HTR-8/SVneo (cell line): ENCODE measurements at regions not wholly inside any gene's neighbourhood (a gene's known extent, or its start where the extent isn't known, plus 50 kb on each side); places are given as distances from the start of the nearest gene placed in this dataset.

Experiments used
- DNase-seq: peaks from one replicate; pipeline ENCODE4 v3.0.0; 2011; ENCODE audit warnings: low spot score, mixed read lengths; ENCODE audit not compliant: insufficient read length
- FAIRE-seq: peaks from 2 replicates; lab custom pipeline; 2011; peaks lifted over from hg19 to GRCh38; lab: Jason Lieb, UNC

- FAIRE-seq (peak; percentile 4), DNase-seq (no peak)
These were observed 64.1 kb upstream of the CARD18 start for GRCh38 chr11:105203569-105204240.

GRCh38 chr11:105202844-105203548, 63.4 kb upstream of the CARD18 start:
- DNase-seq: no peak
- no peak for FAIRE-seq

- DNase-seq (no peak), FAIRE-seq (no peak)
These were observed 62.9 kb upstream of the CARD18 start for GRCh38 chr11:105202422-105202821.

GRCh38 chr11:105201166-105201565, 61.6 kb upstream of the CARD18 start:
- FAIRE-seq (no peak), DNase-seq (no peak)

GRCh38 chr11:105197071-105197815, 57.7 kb upstream of the CARD18 start:
- no peak for FAIRE-seq
- no peak for DNase-seq

GRCh38 chr11:105193260-105193659, 53.7 kb upstream of the CARD18 start:
- no peak for FAIRE-seq

GRCh38 chr11:105192115-105192514, 52.5 kb upstream of the CARD18 start:
- FAIRE-seq (no peak), DNase-seq (no peak)

More at GRCh38 chr11:105193260-105193659, 53.7 kb upstream of the CARD18 start:
- DNase-seq: no peak

- FAIRE-seq: no peak
- no peak for DNase-seq
These were observed 50.0 kb upstream of the CARD18 start for GRCh38 chr11:105189581-105189980.
